GM19351 (cell line): ENCODE measurements at regions not wholly inside any gene's neighbourhood (a gene's known extent, or its start where the extent isn't known, plus 50 kb on each side); places are given as distances from the start of the nearest gene placed in this dataset.

Experiments used
- ATAC-seq: cut with Tn5 transposase; IDR thresholded peaks from one replicate; pipeline ENCODE4 v1.9.1; 2021; ENCODE audit warnings: mild to moderate bottlenecking, moderate library complexity; ENCODE audit not compliant: unreplicated experiment

DNA sequence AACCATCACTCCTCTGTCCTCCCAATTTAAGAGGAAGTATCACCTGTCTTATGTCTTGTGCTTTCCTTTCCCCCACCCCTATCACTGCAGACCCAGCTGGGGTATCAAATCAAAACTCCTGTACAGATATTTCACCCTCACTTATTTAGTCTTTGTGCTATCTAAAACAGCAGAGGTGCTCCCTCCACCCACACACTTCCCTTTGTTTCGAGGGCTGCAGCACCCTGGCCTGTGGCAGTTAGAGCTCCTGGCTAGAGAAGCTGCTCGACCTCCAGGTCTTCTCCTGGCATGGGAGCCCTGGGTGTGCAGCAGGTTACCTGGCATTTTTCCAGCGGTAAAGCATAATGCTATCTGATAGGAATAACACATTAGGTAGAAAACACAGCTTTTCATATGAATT lies 181.4 kb upstream of the BCL6 start:
- ATAC-seq, result no peak

DNA sequence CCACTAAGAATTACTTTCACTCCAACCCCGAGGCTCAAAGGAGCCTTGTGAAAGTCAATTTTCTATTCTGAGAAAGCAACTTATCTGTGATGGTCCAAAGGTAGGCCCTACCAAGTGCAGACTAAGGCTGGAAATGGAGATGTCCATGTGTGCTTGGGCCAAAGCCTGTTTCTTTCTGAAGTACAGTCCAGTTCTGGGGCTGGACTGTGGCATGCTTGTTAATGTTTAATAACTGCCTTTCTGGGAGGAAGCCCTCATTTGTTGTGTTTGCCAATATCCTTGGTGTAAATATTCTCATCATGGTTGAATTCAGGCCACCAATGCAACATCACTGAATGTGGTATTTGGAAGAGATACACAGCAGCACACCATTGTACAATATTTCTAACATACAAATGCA lies 182.3 kb upstream of the BCL6 start:
- no peak for ATAC-seq

- no peak for ATAC-seq
These were observed 184.0 kb upstream of the BCL6 start for GRCh38 chr3:187929112-187929816.

GRCh38 chr3:187930021-187930420 lies 184.8 kb upstream of the BCL6 start:
- no peak for ATAC-seq

DNA sequence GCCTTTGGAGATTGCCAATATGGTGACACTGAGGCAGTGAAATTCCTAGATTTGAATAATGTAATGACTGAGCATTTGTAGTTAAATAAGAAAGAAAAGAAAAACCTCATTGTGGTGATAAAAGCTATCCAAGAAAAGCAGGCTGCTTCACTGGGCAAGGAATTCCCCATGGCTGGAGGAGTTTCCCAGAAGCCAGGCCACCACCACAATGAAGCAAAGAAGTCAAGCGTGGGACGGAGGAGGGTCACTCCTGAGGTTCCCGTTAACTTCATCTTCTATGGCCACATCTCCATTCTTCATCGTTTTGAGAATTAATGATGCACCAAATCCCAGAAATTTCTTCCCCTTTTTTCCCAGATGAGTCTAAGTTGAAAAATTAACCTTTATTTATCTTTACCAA lies 185.8 kb upstream of the BCL6 start:
- no peak for ATAC-seq

DNA sequence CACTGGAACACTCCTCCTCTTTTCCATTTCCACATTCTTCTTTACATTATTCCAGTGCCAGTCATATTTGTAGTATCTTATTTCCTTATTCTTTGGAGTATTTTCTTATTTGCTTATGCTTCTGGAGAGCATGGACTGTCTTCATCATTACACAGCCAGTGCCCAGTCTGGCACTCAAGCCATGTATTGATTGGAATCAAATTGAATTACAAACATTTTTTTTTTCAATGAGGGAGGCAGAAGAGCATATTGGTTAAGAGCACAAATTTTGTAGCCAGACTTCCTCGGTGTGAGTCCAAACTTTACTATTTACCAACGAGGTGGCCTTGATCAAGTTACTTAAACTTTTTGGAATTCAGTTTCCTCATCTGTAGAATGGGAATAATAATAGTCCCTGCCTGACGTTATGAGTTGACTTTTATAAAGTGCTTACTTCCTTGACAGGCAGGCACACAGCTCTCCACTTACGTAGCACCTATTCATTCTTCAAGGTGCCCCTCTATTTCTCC lies 186.6 kb upstream of the BCL6 start:
- no peak for ATAC-seq

GRCh38 chr3:187932530-187932929 lies 187.3 kb upstream of the BCL6 start:
- no peak for ATAC-seq

DNA sequence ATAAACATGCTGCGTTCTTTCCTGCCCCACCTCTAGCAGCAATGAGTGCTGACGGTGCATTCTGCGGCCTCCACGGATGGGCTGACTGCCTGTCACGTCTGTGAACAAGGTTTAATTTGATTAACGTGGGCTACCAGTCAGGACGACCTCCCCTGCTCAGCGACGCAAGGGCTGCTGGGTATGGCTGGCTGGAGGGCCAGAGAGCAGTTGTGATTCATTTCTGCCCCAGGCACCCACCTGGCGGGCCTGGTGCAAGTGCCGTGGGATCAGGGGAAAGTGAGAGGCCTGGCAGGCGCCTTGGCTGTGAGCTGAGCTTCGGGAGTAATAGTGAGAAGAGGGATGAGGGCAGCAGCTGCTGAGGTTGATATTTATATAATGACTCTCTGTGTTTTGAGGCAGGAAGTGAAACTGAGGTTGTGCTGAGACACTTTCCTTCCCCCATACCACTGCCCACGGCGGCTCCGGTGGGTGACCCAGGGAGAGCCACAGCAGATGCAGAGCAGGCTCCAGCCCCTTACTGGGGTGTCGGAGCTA lies 190.4 kb upstream of the BCL6 start:
- peak; percentile 98 for ATAC-seq

DNA sequence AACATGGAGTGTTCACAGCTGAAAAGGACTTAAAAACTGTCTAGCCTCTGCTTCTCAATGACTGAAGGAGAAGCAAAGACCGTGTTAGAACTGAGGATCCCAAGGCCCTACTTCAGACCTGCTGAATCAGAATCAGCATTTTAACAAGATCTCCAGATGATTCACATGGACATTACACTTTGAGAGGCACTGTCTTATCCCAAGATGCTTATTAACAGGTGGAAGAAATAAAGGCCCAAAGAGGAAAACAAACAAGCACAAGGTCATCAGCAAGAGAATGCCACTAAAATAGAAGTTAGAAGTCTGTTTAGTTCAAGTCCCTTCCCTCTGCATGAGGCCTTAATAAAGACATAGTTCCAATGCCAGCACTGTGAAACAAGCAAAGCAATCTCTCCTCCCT lies 191.4 kb upstream of the BCL6 start:
- ATAC-seq, result no peak

DNA sequence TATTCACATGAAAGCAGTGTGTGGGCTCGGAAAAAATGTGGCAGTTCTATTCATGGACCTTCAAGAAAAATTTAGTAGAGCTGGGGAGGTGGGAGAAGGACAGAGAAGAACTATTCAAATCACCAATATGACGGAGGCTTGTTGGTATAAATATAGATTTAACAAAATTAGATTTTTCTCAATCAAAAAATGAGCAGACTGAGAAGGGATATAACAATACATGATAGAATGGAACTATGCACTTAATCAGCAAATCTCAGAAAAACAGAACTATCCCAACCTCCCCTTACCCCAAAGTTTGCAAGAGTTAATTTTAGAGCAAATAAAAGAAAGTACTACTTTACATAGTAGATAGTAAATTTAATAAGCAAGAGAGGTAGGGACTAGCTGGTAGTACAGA lies 194.6 kb upstream of the BCL6 start:
- no peak for ATAC-seq

DNA sequence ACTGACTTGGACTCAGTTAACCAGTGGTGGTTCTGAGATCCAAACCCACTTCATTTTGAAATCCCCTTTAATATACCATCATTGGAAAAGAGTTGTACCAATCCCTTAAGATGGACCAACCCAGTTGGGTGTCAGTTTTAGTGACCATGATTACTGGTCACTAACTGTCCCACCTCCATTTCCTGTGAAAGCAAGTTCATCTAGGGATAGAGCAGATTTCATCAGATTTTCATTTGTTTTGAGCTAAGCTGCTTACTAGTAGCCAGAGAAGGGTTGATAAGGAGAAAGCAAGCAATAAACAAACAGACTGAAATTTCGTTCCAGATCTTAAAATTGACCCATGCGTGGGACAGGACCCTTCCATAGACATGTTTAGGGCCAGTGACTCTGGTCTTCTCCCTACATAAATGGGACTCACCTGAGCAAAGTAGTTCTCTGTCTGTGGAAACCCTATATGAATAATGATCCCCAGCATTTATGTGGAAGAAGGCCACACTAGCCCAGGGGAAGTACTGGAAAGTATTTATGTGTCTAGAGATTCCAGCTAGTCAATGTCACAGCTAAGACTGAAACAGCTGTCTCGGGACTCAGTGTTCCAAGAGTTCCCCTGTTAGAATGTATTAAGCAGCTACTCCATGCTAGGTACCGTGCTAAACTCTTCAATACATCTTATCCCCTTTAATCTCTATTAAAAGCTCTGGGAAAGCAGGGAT lies 196.0 kb upstream of the BCL6 start:
- no peak for ATAC-seq

GRCh38 chr3:187941848-187942194 lies 196.6 kb upstream of the BCL6 start:
- no peak for ATAC-seq

- ATAC-seq, result peak; percentile 69
These were observed 197.5 kb upstream of the BCL6 start for GRCh38 chr3:187942658-187943241.

GRCh38 chr3:187943677-187944389 lies 198.6 kb upstream of the BCL6 start:
- ATAC-seq, result no peak

GRCh38 chr3:187944390-187945179 lies 199.3 kb upstream of the BCL6 start:
- no peak for ATAC-seq

GRCh38 chr3:187945374-187945773 lies 200.1 kb upstream of the BCL6 start:
- ATAC-seq, result no peak

GRCh38 chr3:187946163-187946691 lies 201.0 kb upstream of the BCL6 start:
- no peak for ATAC-seq

- no peak for ATAC-seq
These were observed 201.7 kb upstream of the BCL6 start for GRCh38 chr3:187946981-187947380.

GRCh38 chr3:187947927-187948682 lies 202.8 kb upstream of the BCL6 start:
- no peak for ATAC-seq
